ENCODE measurements at regions not wholly inside any gene's neighbourhood (a gene's known extent, or its start where the extent isn't known, plus 50 kb on each side); places are given as distances from the start of the nearest gene placed in this dataset.

- TF ChIP-seq, protein P1, sequence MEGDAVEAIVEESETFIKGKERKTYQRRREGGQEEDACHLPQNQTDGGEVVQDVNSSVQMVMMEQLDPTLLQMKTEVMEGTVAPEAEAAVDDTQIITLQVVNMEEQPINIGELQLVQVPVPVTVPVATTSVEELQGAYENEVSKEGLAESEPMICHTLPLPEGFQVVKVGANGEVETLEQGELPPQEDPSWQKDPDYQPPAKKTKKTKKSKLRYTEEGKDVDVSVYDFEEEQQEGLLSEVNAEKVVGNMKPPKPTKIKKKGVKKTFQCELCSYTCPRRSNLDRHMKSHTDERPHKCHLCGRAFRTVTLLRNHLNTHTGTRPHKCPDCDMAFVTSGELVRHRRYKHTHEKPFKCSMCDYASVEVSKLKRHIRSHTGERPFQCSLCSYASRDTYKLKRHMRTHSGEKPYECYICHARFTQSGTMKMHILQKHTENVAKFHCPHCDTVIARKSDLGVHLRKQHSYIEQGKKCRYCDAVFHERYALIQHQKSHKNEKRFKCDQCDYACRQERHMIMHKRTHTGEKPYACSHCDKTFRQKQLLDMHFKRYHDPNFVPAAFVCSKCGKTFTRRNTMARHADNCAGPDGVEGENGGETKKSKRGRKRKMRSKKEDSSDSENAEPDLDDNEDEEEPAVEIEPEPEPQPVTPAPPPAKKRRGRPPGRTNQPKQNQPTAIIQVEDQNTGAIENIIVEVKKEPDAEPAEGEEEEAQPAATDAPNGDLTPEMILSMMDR (IDR thresholded peaks at IDR 0.05), result no peak
- TF ChIP-seq POLR2A (IDR thresholded peaks at IDR 0.05), result no peak
Observed at GRCh38 chr9:87054999-87055686, 107.8 kb upstream of the GAS1 start.

Measured in testis (tissue), 2 donors.